HG02678 (cell line): ENCODE measurements at regions not wholly inside any gene's neighbourhood (a gene's known extent, or its start where the extent isn't known, plus 50 kb on each side); places are given as distances from the start of the nearest gene placed in this dataset.

Source experiments
- ATAC-seq: cut with Tn5 transposase; IDR thresholded peaks from one replicate; pipeline ENCODE4 v1.9.1; 2021; ENCODE audit warnings: mild to moderate bottlenecking, moderate library complexity; ENCODE audit not compliant: unreplicated experiment

DNA sequence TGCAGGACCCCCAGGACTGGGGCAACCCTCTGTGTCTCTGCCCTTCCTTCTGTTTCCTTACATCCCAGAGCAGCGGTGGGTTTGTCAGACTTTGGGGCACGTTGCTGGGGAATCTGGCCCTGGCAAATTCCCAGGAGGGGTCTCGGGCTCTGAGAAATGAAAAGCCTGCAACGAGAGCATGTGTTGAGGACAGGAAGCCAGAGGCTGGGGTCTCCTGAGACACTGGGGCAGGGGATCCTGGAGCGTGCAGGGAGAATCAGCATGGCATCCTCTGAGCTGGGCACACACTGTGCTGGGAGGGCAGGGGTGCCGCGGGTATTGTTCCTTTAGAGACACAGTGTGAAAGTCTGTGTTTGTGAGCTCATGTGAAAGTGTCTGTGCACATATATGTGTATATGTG is 279.9 kb upstream of the PPP2R2D start:
- no peak for ATAC-seq

DNA sequence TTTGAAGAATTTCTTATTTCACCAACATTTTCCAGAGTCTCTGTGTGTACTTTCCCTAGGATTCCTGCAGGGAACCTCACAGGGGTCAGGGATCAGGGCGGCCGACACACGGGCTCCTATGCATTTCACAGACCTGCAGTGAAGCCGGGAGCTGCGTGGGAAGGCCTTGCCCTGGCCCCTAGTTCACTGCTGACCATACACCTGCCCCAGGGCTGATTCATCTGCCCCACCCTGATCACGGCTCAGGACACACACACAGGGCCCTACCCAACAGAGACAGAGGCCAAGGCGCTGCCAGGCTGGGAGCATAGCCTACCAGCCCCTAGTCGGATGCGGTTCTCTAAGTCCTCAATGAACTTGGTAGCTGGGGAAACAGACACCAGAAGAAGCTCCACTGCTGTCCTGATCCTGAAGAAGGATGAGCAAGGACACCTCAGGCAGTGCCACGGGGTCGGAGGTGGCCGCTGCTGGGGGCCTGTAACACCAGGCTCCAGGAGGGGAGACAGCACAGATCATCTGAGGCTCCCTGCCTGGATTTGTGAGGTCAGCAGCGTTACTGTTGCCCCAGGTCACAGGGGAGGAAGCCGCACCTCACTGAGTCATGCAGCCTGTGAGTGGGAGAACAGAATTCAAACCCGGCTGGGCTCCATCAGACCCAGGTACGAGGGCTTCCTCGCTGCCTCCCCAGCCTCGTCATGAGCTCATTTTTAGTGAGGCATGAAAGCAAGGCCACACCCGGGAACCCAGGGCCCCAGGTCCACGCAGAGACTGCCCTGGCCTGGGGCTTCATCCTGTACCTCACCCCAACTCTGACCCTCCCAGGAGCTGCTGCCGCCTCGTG is 278.8 kb upstream of the PPP2R2D start:
- ATAC-seq = no peak

DNA sequence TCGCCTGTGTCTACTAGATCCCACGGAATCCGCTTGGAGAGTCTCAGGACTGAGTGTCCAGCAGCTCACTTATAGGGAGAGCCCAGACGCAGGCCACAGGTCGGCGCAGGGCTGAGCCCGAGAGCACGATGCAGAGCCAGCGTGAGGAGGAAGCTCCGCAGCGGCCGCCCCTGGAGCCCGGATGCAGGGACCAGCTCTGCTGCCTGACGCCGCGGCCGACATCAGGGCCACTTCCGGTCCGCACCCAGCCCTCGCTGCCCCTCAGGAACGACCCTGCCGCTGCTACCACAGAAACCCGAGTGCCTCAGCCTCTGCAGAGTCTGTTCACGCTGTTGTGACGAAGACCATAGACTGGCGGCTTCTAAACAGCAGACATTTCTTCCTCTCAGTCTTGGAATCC is 275.8 kb upstream of the PPP2R2D start:
- ATAC-seq = no peak

DNA sequence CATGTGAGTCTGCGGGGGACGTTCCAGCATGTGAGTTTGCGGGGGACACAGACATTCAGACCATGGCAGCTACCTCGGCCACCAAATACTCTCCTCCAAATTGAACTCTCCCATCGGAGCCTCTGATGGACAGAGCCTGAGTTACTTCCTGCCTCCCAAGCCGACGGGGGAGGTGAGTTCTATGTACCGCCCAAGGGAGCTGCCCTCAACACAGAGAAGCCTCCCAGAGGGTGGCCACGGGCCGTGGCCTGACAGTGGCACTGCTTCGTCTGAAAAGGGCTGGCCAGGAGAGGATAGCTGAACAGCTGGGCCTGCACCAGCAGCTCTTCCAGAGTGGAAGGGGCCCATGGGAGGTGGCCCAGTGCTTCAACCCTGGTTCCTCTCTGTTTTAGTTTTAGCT is 274.5 kb upstream of the PPP2R2D start:
- no peak for ATAC-seq

DNA sequence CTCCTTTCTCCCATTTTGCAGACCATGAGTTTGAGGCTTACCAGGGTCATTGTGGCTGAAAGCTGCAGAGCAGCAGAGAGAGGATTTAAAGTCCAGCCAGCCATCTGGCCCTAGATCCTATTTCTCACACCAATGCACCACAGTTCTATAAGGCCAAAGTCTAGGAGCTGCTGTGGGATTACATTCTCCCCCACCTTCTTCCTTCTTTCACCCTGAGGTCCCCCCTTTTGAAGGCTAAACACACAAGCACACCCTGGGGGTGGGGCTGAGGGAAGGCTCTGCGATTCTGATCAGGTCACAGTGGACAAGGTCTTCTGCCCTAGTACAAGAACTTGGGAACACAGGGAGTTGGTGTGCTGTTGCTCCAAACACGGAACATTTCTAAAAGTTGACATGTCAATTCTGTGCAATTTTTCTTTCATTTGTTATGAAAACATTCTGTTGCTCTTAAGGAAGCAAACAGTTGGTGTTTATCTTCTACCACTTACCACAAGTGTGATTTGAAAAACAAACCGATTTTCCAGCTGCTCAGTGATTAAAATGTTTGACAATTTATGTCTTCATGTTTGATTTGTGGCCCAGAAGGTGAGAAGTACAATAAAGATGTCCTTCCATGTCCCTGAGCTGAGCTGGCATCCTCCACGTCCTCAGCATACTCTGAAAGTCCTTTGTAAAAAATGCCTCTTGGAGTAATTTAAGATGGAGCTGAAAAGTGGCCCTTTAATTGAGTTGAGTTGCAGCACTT is 271.6 kb upstream of the PPP2R2D start:
- ATAC-seq = no peak

DNA sequence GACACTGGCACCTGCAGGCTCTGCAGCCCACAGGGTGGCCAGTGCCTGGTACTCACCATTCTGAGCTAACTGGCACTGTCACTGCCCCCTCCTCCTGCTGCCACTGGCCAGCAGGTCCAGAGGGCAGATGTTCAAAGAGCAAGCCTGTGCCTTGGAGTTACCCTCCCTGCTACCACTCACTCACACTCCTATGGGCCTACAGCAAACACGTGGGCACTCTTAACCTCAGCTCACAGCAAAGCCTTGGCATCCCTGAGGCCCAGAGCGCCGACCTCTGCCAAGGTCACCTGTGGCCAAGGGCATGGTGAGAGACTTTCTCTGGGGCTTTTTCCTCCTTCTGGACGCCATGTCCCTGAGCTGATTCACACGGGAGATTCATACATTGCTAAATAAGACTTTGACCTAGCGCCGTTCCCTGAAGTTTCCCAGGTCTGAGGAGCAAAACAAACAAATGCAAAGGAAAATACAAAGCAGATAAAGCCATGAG is 270.0 kb upstream of the PPP2R2D start:
- no peak for ATAC-seq

DNA sequence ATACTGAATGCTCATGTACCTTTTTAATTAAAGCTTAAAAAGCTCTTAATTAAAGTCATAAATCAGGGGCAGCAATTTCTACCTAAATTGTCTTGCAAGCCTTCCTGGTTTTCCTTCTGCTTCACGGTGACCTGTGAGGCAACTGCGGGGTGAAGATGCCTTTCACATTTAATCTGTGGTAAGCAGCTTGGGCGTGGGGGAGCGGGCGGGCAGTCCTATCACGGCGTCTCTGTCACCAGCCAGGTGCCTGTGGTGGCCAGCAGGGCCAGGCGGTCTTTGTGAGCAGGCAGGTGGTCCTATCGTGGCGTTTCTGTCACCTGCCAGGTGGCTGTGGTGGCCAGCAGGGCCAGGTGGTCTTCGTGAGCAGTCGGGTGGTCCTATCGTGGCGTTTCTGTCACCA is 269.2 kb upstream of the PPP2R2D start:
- ATAC-seq = no peak

DNA sequence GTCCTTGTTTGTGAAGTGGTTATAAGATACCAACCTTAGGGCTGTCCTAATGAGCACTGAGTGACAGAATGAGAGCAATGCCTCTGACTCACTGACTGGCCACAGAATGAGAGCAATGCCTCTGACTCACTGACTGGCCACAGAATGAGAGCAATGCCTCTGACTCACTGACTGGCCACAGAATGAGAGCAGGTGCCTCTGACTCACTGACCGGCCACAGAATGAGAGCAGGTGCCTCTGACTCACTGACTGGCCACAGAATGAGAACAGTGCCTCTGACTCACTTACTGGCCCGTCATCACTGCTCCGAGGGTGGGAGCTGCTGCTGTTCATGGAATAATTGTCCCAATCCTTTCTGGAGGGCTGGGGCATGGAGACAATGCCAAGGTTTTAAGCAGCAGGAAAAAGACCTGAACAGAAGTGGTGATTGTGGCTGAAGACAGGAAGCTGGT is 265.2 kb upstream of the PPP2R2D start:
- no peak for ATAC-seq

DNA sequence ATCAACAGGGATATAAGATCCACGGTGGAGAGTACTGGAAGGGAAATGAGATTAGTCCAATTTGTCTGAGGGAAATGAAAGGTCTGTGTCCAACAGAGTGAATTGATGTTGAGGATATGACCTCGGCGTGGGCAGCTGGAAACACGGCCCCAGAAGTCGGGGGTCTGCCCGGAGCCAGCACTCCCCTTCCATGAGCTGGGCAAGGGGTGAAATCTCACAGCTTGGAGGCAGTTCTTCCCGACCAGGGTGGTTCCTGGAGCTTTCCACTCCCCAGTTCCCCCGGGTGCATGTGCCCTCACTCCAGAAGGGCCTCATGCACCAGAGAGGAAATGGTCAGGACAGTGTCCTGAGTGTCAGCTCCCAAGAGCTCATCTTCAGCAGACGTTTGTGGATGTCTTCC is 264.7 kb upstream of the PPP2R2D start:
- no peak for ATAC-seq

DNA sequence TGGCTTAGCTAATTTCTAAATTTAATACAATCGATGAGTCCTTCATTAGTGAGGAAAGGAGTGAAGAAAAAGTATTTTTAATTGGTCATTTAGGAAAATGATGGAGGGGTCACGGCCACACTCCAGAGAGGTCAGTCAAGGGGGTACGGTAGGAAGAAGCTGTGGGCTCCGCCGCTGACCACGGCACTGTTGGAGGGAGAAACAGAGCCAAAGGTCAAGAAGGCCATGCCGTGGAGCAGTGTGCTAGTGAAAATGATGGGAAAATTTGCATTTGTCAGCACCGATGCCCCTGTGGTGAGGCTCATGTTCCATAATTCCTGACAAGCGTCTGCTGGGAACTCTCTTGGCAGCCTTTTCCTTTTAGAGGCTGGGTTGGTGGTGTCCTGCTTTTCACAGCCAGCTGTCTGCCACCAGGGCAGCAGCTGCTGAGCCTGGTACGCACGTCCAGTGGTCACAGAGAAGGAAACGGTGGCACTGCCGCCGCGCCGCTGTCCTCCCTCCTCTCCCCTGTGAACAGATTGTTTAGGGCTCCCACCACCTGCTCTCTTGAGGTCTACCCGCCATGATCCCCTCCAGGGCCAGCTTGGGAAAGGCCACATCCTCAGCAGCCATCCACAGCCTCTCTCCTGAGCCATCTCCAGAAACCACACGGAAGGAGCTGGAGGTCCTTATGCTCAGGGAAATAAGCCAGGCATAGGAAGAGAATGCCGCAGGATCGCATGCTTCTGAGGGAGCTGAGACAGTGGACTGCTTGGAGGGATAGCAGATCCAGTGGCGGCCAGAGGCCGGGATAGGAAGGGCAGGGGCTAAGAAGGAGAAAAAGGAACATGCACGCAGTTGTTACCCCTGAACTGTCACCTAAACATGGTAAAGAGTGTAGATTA is 263.7 kb upstream of the PPP2R2D start:
- ATAC-seq = no peak

DNA sequence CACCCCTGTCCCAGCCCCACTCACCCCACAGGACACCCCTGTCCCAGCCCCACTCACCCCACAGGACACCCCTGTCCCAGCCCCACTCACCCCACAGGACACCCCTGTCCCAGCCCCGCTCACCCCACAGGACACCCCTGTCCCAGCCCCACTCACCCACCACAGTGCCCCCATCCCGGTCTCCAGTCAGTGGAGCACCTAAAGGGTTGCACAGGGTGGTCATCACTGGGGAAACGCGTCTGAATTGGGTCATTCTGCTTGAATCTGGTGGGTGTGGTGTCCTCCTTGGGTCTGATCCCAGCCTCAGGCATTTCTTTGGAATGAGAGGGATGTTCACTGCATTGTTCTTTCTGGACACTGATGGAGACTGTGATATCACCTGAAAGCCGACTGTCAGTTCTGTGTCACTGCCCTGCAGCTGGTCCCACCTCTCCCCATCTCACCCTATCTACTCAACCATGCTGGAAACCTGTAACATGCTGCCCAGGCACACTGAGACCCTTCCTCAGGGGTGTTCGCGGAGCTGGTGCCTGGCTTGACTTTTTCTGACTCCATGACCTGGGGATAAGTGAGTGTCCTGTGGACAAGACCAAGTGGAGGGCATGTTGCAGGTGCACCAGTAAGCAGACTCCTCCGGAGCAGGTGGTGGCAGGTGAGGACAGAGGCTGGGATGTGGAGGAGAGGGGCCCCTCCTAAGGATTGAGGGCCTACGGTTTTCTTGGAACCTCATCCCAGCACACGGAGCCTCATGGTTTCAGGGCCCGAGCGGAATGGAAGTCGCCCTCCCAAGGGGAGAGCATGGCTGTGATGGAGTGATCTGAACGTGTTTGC is 262.5 kb upstream of the PPP2R2D start:
- no peak for ATAC-seq

DNA sequence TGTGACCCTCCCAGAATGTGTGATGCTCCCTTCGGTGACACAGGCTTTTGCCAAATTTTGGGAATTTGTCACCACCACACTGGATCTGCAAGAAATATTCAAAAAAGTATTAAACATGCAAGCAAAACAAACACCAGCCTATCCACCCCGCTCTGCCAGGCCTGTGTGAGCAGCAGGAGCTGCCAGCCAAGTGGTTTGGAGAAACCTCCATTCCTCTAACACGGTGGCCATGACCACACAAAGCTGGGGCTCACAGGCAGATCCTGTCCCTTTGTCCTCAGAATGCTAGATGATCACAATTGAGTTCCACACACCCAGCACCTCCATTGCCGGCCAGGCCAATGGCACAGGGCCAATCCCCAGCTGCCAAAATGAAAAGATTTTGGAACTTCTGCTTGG is 261.9 kb upstream of the PPP2R2D start:
- no peak for ATAC-seq

DNA sequence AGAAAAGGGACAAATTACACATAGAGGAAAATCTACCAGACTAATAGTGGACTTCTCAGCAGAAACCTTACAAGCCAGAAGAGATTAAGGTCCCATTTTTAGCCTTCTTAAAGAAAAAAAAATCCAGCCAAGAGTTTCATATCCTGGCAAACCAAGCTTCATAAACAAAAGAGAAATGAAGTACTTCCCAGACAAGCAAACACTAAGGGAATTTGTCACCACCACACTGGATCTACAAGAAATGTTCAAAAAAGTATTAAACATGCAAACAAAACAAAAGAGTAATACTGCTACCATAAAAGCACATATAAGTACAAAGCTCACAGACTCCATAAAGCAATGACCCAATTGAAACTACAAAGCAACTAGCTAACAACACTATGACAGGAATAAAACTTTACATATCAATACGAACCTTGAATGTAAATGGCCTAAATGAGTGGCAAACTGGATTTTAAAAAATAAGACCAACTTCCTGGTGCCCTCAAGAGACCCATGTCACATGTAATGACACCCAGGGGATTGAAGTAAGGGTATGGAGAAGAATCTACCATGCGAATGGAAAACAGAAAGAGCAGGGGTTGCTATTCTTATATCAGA is 260.7 kb upstream of the PPP2R2D start:
- no peak for ATAC-seq

DNA sequence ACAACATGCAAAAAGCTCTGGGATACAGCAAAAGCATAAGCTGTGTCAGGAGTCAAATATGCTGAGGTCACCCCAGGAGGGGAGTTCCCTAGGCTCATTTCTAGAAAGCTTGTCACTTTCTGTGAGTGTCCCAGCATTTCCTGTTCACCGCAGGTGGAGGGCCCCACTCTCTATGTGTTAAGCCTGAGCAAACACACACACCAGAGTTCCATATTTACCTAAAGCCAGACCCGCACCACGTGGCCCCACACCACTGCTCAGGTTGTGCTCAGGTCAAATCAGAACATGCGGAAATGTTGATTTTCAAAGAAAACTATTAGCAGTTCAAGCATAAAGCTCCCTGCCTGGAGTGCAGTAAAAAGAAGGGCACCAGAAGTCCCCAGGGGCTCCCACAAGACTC is 259.6 kb upstream of the PPP2R2D start:
- ATAC-seq = peak; percentile 99

DNA sequence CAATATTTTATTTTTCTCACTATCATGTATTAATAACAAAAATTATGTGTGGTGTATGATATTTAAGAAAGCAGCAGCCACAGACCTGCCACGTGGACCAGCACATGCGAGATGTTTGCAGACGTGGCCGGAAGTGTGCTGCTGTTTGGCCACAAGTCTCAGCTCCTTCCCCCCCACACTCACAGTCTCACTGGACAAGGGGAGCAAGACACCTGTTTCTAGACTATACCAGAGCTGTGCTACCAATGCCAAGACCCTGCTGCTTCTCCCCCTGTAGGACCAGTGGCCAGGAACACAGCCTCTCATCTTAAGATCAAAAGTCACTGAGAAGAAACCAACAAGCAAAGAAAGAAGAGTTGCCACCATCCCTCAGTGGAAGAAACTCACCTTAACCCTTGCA is 258.9 kb upstream of the PPP2R2D start:
- ATAC-seq = no peak

DNA sequence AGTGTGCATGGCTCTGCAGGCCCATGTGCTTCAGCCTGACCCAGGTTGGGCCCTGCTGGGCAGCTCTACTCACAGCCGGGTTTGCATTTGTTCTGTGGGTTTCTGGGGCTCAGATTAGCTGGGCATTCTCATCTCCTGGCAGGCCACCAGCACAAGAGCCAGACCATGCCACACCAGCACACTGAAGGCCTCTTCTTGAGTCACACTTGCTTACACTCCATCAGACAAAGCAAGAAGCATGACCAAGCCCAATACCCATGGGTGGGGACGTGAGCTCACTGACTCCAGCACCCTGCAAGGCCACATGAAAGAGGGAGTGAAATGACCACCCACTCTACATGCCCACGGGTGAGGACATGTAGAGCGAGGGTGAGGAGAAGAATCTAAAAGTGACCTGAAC is 257.8 kb upstream of the PPP2R2D start:
- no peak for ATAC-seq

DNA sequence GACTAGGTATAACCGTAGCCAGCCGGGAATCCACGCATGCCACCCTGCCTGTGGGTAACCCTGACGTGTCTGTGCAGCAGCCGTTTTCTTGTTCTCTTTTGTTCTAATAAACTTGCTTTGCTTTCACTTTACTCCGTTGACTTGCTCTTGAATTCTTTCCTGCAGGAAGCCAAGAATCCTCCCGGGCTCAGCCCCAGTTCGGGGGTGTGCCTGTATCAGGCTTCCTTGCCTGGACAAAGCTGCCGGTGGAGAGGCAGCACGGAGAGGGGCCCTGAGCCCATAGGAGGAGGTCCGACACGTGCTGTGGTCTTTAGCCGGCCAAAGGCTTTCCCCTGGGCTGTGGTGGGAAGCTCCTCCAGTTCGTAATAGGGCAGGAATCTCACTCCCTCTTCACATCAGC is 256.5 kb upstream of the PPP2R2D start:
- no peak for ATAC-seq

DNA sequence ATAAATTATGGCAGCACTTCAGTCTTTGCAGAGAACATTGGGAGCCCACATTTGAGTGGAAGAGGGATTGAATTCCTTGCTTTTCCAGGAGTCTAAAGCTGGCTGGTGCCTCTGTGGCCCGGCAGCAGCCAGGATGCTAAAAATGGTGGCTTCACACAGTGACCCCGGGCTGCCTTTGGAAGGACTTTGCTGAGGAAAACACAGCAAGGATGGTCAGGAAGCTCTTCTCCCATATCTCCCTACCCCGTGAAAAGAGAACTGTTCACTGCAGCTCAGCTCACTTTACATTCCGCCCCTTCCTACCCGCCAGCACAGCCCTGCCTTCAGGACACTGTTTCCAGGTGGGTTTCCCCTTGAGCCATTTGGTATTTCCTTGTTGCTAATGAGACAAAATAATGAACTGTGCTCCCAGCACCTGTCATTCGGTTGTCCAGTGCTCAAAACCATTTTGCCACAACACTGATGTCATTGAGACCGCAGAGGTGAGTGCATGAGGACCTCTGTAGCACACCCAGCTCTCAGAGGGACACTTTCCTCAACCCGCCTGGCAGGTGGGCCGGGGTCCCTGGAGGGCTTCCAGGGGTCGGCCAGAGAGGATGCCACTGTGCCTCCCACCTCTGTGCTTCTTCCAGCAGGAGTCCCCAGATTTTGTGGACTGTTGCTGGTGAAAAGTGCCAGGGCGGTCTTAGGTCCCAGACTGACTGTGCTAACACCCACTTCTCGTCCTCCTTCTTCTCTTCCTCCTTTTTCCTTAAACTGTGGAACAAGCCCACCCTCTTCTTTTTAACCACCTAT is 255.7 kb upstream of the PPP2R2D start:
- ATAC-seq = no peak

DNA sequence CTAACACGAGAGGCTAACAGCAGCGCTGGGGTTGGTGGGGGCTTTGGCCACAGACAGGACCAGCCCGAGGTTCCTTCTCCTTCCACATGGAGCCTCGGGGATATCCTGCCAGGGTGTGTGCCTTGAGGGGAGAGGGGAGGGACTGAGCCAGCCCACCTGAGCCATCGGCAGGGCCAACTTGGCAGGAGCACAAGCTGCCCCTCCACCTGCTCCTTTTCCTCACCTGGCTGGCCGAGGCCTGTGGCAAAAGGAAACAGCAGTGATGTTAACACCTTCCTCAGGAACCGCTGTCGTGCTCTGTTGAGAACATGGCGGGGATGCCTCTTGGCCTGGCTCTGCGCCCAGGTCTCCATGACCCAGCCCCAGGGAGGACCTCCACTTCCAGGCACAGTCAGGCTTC is 255.1 kb upstream of the PPP2R2D start:
- ATAC-seq = no peak
